DOHH2 (cell line): ENCODE measurements at regions not wholly inside any gene's neighbourhood (a gene's known extent, or its start where the extent isn't known, plus 50 kb on each side); places are given as distances from the start of the nearest gene placed in this dataset.

Experiments used
- CTCF ChIP-seq: fragments of 200-600 bp; sonication (generic); IDR thresholded peaks from one replicate; pipeline ENCODE4 v1.5.1; 2014; ENCODE audit warnings: antibody characterized with exemption, mild to moderate bottlenecking, low read depth, low read length; ENCODE audit not compliant: poor library complexity, severe bottlenecking
- EZH2phosphoT487 ChIP-seq: fragments of 200-600 bp; sonication (generic); IDR thresholded peaks from 2 replicates; pipeline ENCODE4 v1.6.1; 2017; ENCODE audit warnings: borderline replicate concordance, mild to moderate bottlenecking, antibody characterized with exemption, low read length, moderate library complexity, mixed read lengths

- no peak for TF ChIP-seq CTCF
- TF ChIP-seq EZH2phosphoT487: no peak
These were observed 675.2 kb upstream of the NR5A2 start for GRCh38 chr1:199352351-199352750.
